H1 (cell line): ENCODE measurements at regions not wholly inside any gene's neighbourhood (a gene's known extent, or its start where the extent isn't known, plus 50 kb on each side); places are given as distances from the start of the nearest gene placed in this dataset.

ENCODE experiments used
- CTCF ChIA-PET: fragments of 300-600 bp; sonication (Branson Sonifier 250); formaldehyde crosslinking; loops from one replicate; lab custom pipeline; 2021; ENCODE audit not compliant: partially characterized antibody; lab: Charles Lee
- POLR2A ChIA-PET: fragments of 300-600 bp; sonication (Branson Sonifier 250); formaldehyde crosslinking; loops from one replicate; lab custom pipeline; 2021; ENCODE audit warnings: inconsistent platforms; ENCODE audit not compliant: partially characterized antibody; lab: Charles Lee
- DNase-seq, 2 experiments: peaks; one replicate each; pipeline versions ENCODE4 v3.0.0 to v3.0.0-alpha.2; 2010 to 2022; ENCODE audit warnings: low spot score in 2 of 2, low read depth in 1 of 2, mixed read lengths in 1 of 2
- FAIRE-seq: peaks from 2 replicates; lab custom pipeline; 2011; peaks lifted over from hg19 to GRCh38; lab: Jason Lieb, UNC
- H2AFZ ChIP-seq: 2 replicates; pipeline ENCODE4 v1.8.1; 2012; ENCODE audit warnings: low read length, inconsistent platforms
- H2AK5ac ChIP-seq: 2 replicates; pipeline ENCODE4 v1.6.1; 2013; ENCODE audit warnings: low read depth, low read length
- H2BK120ac ChIP-seq: replicated peaks from 2 replicates; pipeline ENCODE3; 2013; ENCODE audit warnings: low read depth, low read length, inconsistent platforms
- H2BK12ac ChIP-seq: 2 replicates; pipeline ENCODE4 v1.6.1; 2013; ENCODE audit warnings: low read depth, low read length
- H2BK15ac ChIP-seq: 2 replicates; pipeline ENCODE4 v1.6.1; 2013; ENCODE audit warnings: low read length
- H2BK20ac ChIP-seq: 2 replicates; pipeline ENCODE4 v1.6.1; 2013; ENCODE audit warnings: low read length
- H2BK5ac ChIP-seq: 2 replicates; pipeline ENCODE4 v1.6.1; 2013; ENCODE audit warnings: low read depth, low read length
- H3K14ac ChIP-seq: 2 replicates; pipeline ENCODE4 v1.6.1; 2013; ENCODE audit warnings: inconsistent platforms; ENCODE audit not compliant: insufficient read length
- H3K18ac ChIP-seq: 2 replicates; pipeline ENCODE4 v1.6.1; 2013; ENCODE audit warnings: low read length; ENCODE audit errors: extremely low read depth
- H3K23ac ChIP-seq: 2 replicates; pipeline ENCODE4 v1.6.1; 2013; ENCODE audit warnings: inconsistent platforms; ENCODE audit not compliant: insufficient read length
- H3K23me2 ChIP-seq: 2 replicates; pipeline ENCODE4 v1.6.1; 2013; ENCODE audit warnings: low read depth, low read length
- H3K27ac ChIP-seq: 2 replicates; pipeline ENCODE4 v1.6.1; 2011; ENCODE audit warnings: low read depth, low read length, inconsistent platforms
- H3K27me3 ChIP-seq, 4 experiments: replicated peaks in 1 of 4; 1 replicate in 1 of 4; 2 replicates in 3 of 4; pipeline versions ENCODE4 v1.6.1 to v1.8.1; 2011 to 2013; ENCODE audit warnings: low read length in 3 of 4, mild to moderate bottlenecking in 3 of 4, inconsistent platforms in 2 of 4, mixed read lengths in 2 of 4, moderate library complexity in 1 of 4; ENCODE audit not compliant: control insufficient read depth in 3 of 4, insufficient read depth in 3 of 4; ENCODE audit errors: extremely low read depth in 1 of 4
- H3K36me3 ChIP-seq, 4 experiments: 2 replicates each; pipeline versions ENCODE4 v1.6.1 to v1.8.1; 2011 to 2013; ENCODE audit warnings: mild to moderate bottlenecking in 4 of 4, low read length in 3 of 4, moderate library complexity in 2 of 4, control low read depth in 1 of 4, inconsistent platforms in 1 of 4; ENCODE audit not compliant: insufficient read depth in 4 of 4, control insufficient read depth in 2 of 4
- H3K4ac ChIP-seq: replicated peaks from 2 replicates; pipeline ENCODE3; 2013; ENCODE audit warnings: low read length, low read depth, mixed read lengths, inconsistent platforms; ENCODE audit not compliant: insufficient read length
- H3K4me1 ChIP-seq, 4 experiments: replicated peaks in 1 of 4; 1 replicate in 1 of 4; 2 replicates in 3 of 4; pipeline versions ENCODE4 v1.6.1 to v1.8.1; 2011 to 2013; ENCODE audit warnings: low read length in 3 of 4, inconsistent platforms in 2 of 4, mixed read lengths in 1 of 4; ENCODE audit not compliant: insufficient read depth in 4 of 4, control insufficient read depth in 3 of 4
- H3K4me2 ChIP-seq, 2 experiments: 2 replicates each; pipeline versions ENCODE4 v1.6.1 to v1.8.1; 2011 to 2013; ENCODE audit warnings: low read depth in 2 of 2, low read length in 2 of 2, control low read depth in 1 of 2, inconsistent platforms in 1 of 2, mild to moderate bottlenecking in 1 of 2; ENCODE audit not compliant: insufficient read depth in 1 of 2
- H3K4me3 ChIP-seq, 4 experiments: fragments of 200-600, 300-600 bp in 1 of 4; sonication (generic), shearing (Covaris generic), sonication (Bioruptor Twin) in 1 of 4; 2 replicates each; pipeline versions ENCODE4 v1.5.1 to v1.8.1; 2011 to 2016; ENCODE audit warnings: low read length in 4 of 4, low read depth in 3 of 4, control low read depth in 2 of 4, inconsistent platforms in 2 of 4, mild to moderate bottlenecking in 2 of 4, mixed read lengths in 1 of 4, moderate library complexity in 1 of 4; ENCODE audit not compliant: insufficient read depth in 2 of 4; ENCODE audit errors: extremely low read depth in 1 of 4
- H3K56ac ChIP-seq: replicated peaks from 2 replicates; pipeline ENCODE3; 2013; ENCODE audit warnings: low read depth, mild to moderate bottlenecking, mixed read lengths, low read length, inconsistent platforms; ENCODE audit not compliant: insufficient read length
- H3K79me1 ChIP-seq: 2 replicates; pipeline ENCODE4 v1.6.1; 2013; ENCODE audit warnings: low read depth, low read length, control low read depth
- H3K79me2 ChIP-seq, 2 experiments: 2 replicates each; pipeline versions ENCODE4 v1.6.1 to v1.8.1; 2012 to 2013; ENCODE audit warnings: low read length in 2 of 2, mild to moderate bottlenecking in 2 of 2, inconsistent platforms in 1 of 2; ENCODE audit not compliant: insufficient read depth in 2 of 2, control insufficient read depth in 1 of 2
- H3K9ac ChIP-seq, 4 experiments: replicated peaks in 1 of 4; 1 replicate in 1 of 4; 2 replicates in 3 of 4; pipeline versions ENCODE4 v1.6.1 to v1.8.1; 2011 to 2013; ENCODE audit warnings: low read depth in 3 of 4, low read length in 3 of 4, control low read depth in 2 of 4, mild to moderate bottlenecking in 2 of 4, moderate library complexity in 2 of 4, inconsistent platforms in 1 of 4; ENCODE audit errors: extremely low read depth in 1 of 4
- H3K9me3 ChIP-seq, 2 experiments: 2 replicates each; pipeline versions ENCODE4 v1.6.1 to v1.8.1; 2012 to 2013; ENCODE audit warnings: mild to moderate bottlenecking in 2 of 2, moderate library complexity in 2 of 2, control low read depth in 1 of 2, inconsistent platforms in 1 of 2, low read depth in 1 of 2, low read length in 1 of 2, mixed read lengths in 1 of 2; ENCODE audit not compliant: insufficient read depth in 2 of 2
- H4K20me1 ChIP-seq, 2 experiments: replicated peaks in 1 of 2; 2 replicates each; pipeline versions ENCODE3 to v1.8.1; 2011 to 2013; ENCODE audit warnings: inconsistent platforms in 2 of 2, low read length in 2 of 2, mild to moderate bottlenecking in 1 of 2; ENCODE audit not compliant: insufficient read depth in 2 of 2, control insufficient read depth in 1 of 2
- H4K5ac ChIP-seq: 2 replicates; pipeline ENCODE4 v1.6.1; 2013; ENCODE audit warnings: low read length, low read depth, mixed read lengths, inconsistent platforms; ENCODE audit not compliant: insufficient read length
- H4K8ac ChIP-seq: 2 replicates; pipeline ENCODE4 v1.8.0; 2013; ENCODE audit warnings: mild to moderate bottlenecking, moderate library complexity, low read length, inconsistent platforms; ENCODE audit not compliant: insufficient read depth; ENCODE audit errors: extremely low read depth
- H4K91ac ChIP-seq: replicated peaks from 2 replicates; pipeline ENCODE3; 2013; ENCODE audit warnings: low read length, mixed read lengths, inconsistent platforms; ENCODE audit not compliant: insufficient read length
- KDM1A ChIP-seq: fragments of 200-600, 300-600 bp; sonication (generic); IDR thresholded peaks from 2 replicates; pipeline ENCODE4 v1.7.1; 2016; ENCODE audit warnings: mild to moderate bottlenecking, low read length, borderline replicate concordance
- KDM4A ChIP-seq: IDR thresholded peaks from one replicate; pipeline ENCODE4 v1.7.1; 2012; ENCODE audit warnings: low read depth, mild to moderate bottlenecking, moderate library complexity, low read length, inconsistent platforms; ENCODE audit not compliant: severe bottlenecking
- SIN3A ChIP-seq, 2 experiments: IDR thresholded peaks in 1 of 2; conservative IDR thresholded peaks in 1 of 2; 2 replicates each; pipeline ENCODE4 v1.6.1; 2011 to 2012; ENCODE audit warnings: low read length in 2 of 2, improper control_type of control experiment in 1 of 2, low read depth in 1 of 2, mild to moderate bottlenecking in 1 of 2
- YY1 ChIP-seq: IDR thresholded peaks from 2 replicates; pipeline ENCODE4 v1.6.1; 2011; ENCODE audit warnings: low read depth, mild to moderate bottlenecking, low read length
- WGBS, 2 experiments: shearing (Covaris generic) in 1 of 2; methylation state at CpG; one replicate each; pipeline versions ENCODE4 v1.1.6 to v1.1.7; 2013 to 2015; ENCODE audit warnings: low lambda C conversion rate in 2 of 2, mixed read lengths in 2 of 2, inconsistent platforms in 1 of 2, low coverage in 1 of 2, missing lambda C conversion rate in 1 of 2; ENCODE audit not compliant: insufficient replicate concordance in 2 of 2, insufficient coverage in 1 of 2, insufficient read length in 1 of 2; ENCODE audit errors: extremely low coverage in 1 of 2, missing lambda C conversion rate in 1 of 2; 5-methylcytosine and 5-hydroxymethylcytosine counted together

- Histone ChIP-seq H3K14ac (no peak overlapping the region), H2AFZ (no peak overlapping the region), H3K23me2 (no peaks in the 10 kb centered on the region), H2BK15ac (no peak overlapping the region), H2BK5ac (no peak overlapping the region), H4K8ac (no peak overlapping the region), H3K79me1 (no peaks in the 10 kb centered on the region), H3K4ac (no peak overlapping the region), H2AK5ac (no peak overlapping the region), H3K36me3 (no peaks in the 10 kb centered on the region), H3K4me2 (no peak overlapping the region), H2BK20ac (no peak overlapping the region), H3K4me1 (no peaks in the 10 kb centered on the region; a peak in 2 of 7 replicates), H3K9ac (no peak overlapping the region), H3K27me3 (0 out of 7 replicates have a peak, but pooled peaks cover 0 to 2% (median 0%) of the 10 kb centered on the region in 4 experiments), H3K18ac (no peak overlapping the region), H3K56ac (no peak overlapping the region), H3K79me2 (no peaks in the 10 kb centered on the region), H4K91ac (no peak overlapping the region), H2BK12ac (no peak overlapping the region), H2BK120ac (no peak overlapping the region), H3K9me3 (no peaks in the 10 kb centered on the region), H3K4me3 (no peak overlapping the region), H4K20me1 (no peaks in the 10 kb centered on the region), H3K27ac (no peak overlapping the region), H3K23ac (no peak overlapping the region), H4K5ac (no peak overlapping the region)
- WGBS, 2 experiments = 91% methylated on average over 5 of the region's 5 CpGs; no CpG with 5 or more reads in 1 of the 2 experiments
- CTCF ChIA-PET = interaction anchor here (0.9 to 1.7 kb wide), 5 partner anchors 11 to 101 kb away, joined by 3 to 5 read pairs (median 4); no protein-coding TSS in a partner anchor
- POLR2A ChIA-PET = interaction anchor here (1.0 kb wide), 1 partner anchor 9 kb away, joined by 4 read pairs; no protein-coding TSS in a partner anchor
- DNase-seq (no peak), FAIRE-seq (no peak)
- TF ChIP-seq KDM4A = no peak
- TF ChIP-seq YY1 = no peak
- TF ChIP-seq SIN3A (conservative IDR thresholded peaks at IDR 0.05 in 1 of 2, IDR thresholded peaks at IDR 0.05 in 1 of 2; ENCODE audit: low read depth in 1 of 2, low read length in 2 of 2) = no peak
- TF ChIP-seq KDM1A = peak; percentile 60
Observed at GRCh38 chr22:35482311-35482710, 58.3 kb upstream of the RASD2 start.
